ENCODE measurements at regions not wholly inside any gene's neighbourhood (a gene's known extent, or its start where the extent isn't known, plus 50 kb on each side); places are given as distances from the start of the nearest gene placed in this dataset.

DNA sequence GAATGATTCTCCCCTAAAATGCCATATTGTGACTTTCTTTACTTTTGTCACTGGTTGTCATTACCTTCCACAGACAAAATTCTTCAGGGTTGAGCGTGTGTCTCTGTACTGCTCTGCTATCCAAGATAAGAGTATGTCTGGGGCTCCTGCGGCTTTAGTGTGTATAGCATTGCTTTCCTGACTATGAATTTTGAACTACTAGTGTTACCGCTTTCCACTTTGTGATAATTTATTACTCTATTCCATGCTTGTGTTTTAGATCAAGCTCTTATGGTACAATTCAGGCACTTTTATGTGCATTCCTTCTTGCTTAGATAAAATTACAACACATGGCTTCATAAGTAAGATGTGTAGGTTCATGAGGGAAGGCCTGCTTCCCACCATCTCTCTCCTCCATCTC lies 51.5 kb upstream of the MEF2C start:
- Histone ChIP-seq H3K9me3 (no peaks in the 10 kb centered on the region), H3K27ac (no peak overlapping the region), H3K4me1 (no peaks in the 10 kb centered on the region), H3K27me3 (no peaks in the 10 kb centered on the region), H3K36me3 (no peaks in the 10 kb centered on the region), H3K4me3 (no peak overlapping the region)
- no peak for DNase-seq
- intact Hi-C loops (cut with DNase I), result no loop called here
- TF ChIP-seq, protein P1, sequence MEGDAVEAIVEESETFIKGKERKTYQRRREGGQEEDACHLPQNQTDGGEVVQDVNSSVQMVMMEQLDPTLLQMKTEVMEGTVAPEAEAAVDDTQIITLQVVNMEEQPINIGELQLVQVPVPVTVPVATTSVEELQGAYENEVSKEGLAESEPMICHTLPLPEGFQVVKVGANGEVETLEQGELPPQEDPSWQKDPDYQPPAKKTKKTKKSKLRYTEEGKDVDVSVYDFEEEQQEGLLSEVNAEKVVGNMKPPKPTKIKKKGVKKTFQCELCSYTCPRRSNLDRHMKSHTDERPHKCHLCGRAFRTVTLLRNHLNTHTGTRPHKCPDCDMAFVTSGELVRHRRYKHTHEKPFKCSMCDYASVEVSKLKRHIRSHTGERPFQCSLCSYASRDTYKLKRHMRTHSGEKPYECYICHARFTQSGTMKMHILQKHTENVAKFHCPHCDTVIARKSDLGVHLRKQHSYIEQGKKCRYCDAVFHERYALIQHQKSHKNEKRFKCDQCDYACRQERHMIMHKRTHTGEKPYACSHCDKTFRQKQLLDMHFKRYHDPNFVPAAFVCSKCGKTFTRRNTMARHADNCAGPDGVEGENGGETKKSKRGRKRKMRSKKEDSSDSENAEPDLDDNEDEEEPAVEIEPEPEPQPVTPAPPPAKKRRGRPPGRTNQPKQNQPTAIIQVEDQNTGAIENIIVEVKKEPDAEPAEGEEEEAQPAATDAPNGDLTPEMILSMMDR (IDR thresholded peaks at IDR 0.05), result no peak
- no peak for TF ChIP-seq POLR2A (IDR thresholded peaks at IDR 0.05)
- WGBS, 2 donors, result 91% methylated on average over 3 of the region's 3 CpGs

Small RNA genes in the stretch of these regions (small RNA-seq; reads per million reads assigned to genes)
- gene MIR3660, result 0 reads per million in 4 donors
